ENCODE measurements at regions not wholly inside any gene's neighbourhood (a gene's known extent, or its start where the extent isn't known, plus 50 kb on each side); places are given as distances from the start of the nearest gene placed in this dataset.

DNA sequence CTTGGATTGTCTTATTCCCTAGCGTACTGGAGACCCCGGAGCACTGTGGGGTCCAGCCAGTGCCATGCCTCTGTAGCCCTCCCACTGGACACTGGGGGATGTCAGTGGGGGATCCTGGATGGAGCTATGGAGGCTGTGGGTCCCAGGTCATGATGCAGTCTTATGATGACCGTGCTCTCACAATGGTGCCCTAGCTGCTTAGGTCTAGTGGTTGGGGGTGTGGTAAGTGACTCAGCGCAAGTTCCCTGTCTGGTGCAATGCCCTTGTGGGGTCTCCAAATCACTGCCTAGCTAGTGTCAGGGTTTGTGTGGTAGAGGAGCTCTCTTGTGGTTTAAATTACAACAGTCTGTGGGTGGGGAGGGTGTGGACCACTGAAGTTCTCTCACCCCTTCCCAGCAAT is 135.4 kb downstream of the CDC5L start:
- H3K36me3 ChIP-seq (ENCODE audit: insufficient read depth, low read length), result no peaks in the 10 kb centered on the region

DNA sequence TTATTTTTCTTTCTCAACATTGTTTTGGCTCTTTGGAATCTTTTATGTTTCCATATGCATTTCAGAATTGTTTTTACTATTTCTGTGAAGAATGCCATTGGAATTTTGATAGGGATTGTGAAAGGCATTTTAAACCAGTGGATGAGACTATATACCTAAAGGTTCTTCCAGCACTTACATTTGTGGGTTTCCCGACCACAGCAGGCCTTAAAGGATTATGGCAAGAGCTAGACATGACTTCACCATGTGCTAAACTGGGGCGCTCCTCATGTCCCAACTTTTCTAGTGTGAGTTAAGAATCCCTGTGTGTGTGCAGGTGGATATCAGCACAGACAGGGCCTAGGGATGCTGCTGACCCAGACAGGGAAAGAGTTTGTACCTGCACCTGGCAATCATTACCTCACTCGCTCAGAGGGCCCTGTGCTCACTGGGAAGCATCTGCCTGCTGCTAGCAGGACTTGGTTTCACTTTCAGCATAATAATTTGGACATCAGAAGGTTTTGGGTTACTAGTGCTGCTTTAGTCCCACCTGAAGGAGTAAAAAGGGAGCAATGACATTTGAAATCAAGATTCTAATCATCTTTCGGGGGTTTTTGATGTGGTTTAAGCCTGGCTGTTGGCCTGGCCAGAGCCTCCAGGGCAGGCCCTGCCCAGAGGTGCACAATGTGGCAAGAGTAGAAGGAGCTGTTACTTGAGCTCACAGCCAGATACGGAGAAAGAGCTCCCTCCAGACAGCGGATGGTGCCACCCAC is 137.1 kb downstream of the CDC5L start:
- H3K79me2 ChIP-seq (ENCODE audit: insufficient read depth, low read length), result no peaks in the 10 kb centered on the region
- H3K27ac ChIP-seq (ENCODE audit: low read length), result no peak overlapping the region
- peak overlapping the region; percentile 44; the same call in 1 of the 2 replicates for H3K4me2 ChIP-seq (ENCODE audit: insufficient read depth, low read length)
- no peak overlapping the region for H2AFZ ChIP-seq (ENCODE audit: low read depth, low read length)
- no peaks in the 10 kb centered on the region for H3K9me3 ChIP-seq (ENCODE audit: insufficient read depth, low read length, severe bottlenecking)
- no peaks in the 10 kb centered on the region for H4K20me1 ChIP-seq (ENCODE audit: insufficient read depth, low read length)
- DNase-seq (peak; percentile 33), ATAC-seq (ENCODE audit: insufficient read depth, low read depth) (peak; percentile 75)
- H3K4me3 ChIP-seq (ENCODE audit: low read depth in 1 of 2, low read length in 2 of 2), result no peak overlapping the region
- no peaks in the 10 kb centered on the region for H3K27me3 ChIP-seq (ENCODE audit: insufficient read depth, low read length, poor library complexity)
- TF ChIP-seq, protein P1, sequence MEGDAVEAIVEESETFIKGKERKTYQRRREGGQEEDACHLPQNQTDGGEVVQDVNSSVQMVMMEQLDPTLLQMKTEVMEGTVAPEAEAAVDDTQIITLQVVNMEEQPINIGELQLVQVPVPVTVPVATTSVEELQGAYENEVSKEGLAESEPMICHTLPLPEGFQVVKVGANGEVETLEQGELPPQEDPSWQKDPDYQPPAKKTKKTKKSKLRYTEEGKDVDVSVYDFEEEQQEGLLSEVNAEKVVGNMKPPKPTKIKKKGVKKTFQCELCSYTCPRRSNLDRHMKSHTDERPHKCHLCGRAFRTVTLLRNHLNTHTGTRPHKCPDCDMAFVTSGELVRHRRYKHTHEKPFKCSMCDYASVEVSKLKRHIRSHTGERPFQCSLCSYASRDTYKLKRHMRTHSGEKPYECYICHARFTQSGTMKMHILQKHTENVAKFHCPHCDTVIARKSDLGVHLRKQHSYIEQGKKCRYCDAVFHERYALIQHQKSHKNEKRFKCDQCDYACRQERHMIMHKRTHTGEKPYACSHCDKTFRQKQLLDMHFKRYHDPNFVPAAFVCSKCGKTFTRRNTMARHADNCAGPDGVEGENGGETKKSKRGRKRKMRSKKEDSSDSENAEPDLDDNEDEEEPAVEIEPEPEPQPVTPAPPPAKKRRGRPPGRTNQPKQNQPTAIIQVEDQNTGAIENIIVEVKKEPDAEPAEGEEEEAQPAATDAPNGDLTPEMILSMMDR (IDR thresholded peaks at IDR 0.05; ENCODE audit: borderline replicate concordance, extremely low read depth, low read length, poor library complexity, severe bottlenecking), result no peak
- no peak overlapping the region for H3K9ac ChIP-seq (ENCODE audit: low read depth, low read length)
- H3K36me3 ChIP-seq (ENCODE audit: insufficient read depth, low read length), result no peaks in the 10 kb centered on the region
- peaks cover 27% of the 10 kb centered on the region for H3K4me1 ChIP-seq (ENCODE audit: insufficient read depth, low read length)

More for the DNA sequence above, 135.4 kb downstream of the CDC5L start:
- Histone ChIP-seq H3K9ac (ENCODE audit: low read depth, low read length) (no peak overlapping the region), H3K27me3 (ENCODE audit: insufficient read depth, low read length, poor library complexity) (no peaks in the 10 kb centered on the region), H3K79me2 (ENCODE audit: insufficient read depth, low read length) (no peaks in the 10 kb centered on the region), H3K4me2 (ENCODE audit: insufficient read depth, low read length) (no peak overlapping the region), H4K20me1 (ENCODE audit: insufficient read depth, low read length) (no peaks in the 10 kb centered on the region), H3K4me1 (ENCODE audit: insufficient read depth, low read length) (peaks cover 24% of the 10 kb centered on the region), H2AFZ (ENCODE audit: low read depth, low read length) (no peak overlapping the region), H3K9me3 (ENCODE audit: insufficient read depth, low read length, severe bottlenecking) (no peaks in the 10 kb centered on the region), H3K4me3 (ENCODE audit: low read depth in 1 of 2, low read length in 2 of 2) (no peak overlapping the region), H3K27ac (ENCODE audit: low read length) (no peak overlapping the region)
- DNase-seq (no peak), ATAC-seq (ENCODE audit: insufficient read depth, low read depth) (peak; percentile 18; the same call in 1 of the 3 replicates)
- TF ChIP-seq, protein P1 (IDR thresholded peaks at IDR 0.05; ENCODE audit: borderline replicate concordance, extremely low read depth, low read length, poor library complexity, severe bottlenecking), result no peak
- TF ChIP-seq EZH2 (IDR thresholded peaks at IDR 0.05; ENCODE audit: borderline replicate concordance, low read depth, low read length, severe bottlenecking), result no peak

DNA sequence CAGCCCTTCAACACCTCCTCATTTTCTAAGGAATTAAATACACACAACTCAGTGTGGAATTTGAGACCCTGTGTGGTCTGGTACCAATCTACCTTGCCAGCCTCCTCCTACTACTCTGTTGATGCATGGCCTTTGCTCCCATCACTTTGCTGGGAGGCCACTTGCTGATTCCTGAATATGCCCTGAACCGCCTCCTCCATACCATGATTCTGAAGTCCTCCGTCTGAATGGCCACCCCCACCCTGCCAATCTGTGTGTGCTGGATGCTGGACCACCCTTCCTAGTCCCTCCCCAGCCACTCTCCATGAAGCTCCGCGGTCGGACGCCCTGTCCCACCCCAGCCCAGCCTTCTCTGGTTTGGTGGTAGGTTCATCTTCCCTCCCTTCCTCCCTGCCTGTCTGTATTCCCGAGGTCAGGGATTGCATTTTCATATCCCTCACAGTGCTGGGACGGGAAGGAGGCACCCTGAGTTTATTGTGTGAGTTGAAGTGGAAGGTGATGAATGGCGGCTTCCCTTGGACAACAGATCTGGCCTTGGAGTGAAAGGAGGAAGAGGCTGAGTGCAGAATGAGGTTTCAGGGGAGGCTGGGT is 138.3 kb downstream of the CDC5L start:
- TF ChIP-seq, protein P1 (IDR thresholded peaks at IDR 0.05; ENCODE audit: borderline replicate concordance, extremely low read depth, low read length, poor library complexity, severe bottlenecking), result no peak
- TF ChIP-seq EZH2 (IDR thresholded peaks at IDR 0.05; ENCODE audit: borderline replicate concordance, low read depth, low read length, severe bottlenecking), result no peak
- no peak for ATAC-seq (ENCODE audit: insufficient read depth, low read depth)
- Histone ChIP-seq H3K36me3 (ENCODE audit: insufficient read depth, low read length) (no peaks in the 10 kb centered on the region), H3K27ac (ENCODE audit: low read length) (no peak overlapping the region), H3K9ac (ENCODE audit: low read depth, low read length) (no peak overlapping the region), H3K4me1 (ENCODE audit: insufficient read depth, low read length) (peaks cover 27% of the 10 kb centered on the region), H4K20me1 (ENCODE audit: insufficient read depth, low read length) (no peaks in the 10 kb centered on the region), H3K9me3 (ENCODE audit: insufficient read depth, low read length, severe bottlenecking) (no peaks in the 10 kb centered on the region), H3K79me2 (ENCODE audit: insufficient read depth, low read length) (no peaks in the 10 kb centered on the region), H3K27me3 (ENCODE audit: insufficient read depth, low read length, poor library complexity) (no peaks in the 10 kb centered on the region), H2AFZ (ENCODE audit: low read depth, low read length) (no peak overlapping the region), H3K4me3 (ENCODE audit: low read depth in 1 of 2, low read length in 2 of 2) (no peak overlapping the region), H3K4me2 (ENCODE audit: insufficient read depth, low read length) (no peak overlapping the region)
- DNase-seq, result no peak
